Activated T-cell treated with anti-CD3 and anti-CD28 coated beads, Interleukin-2, amount 50 U/mL, for 4 hours (primary cell): ENCODE measurements at regions not wholly inside any gene's neighbourhood (a gene's known extent, or its start where the extent isn't known, plus 50 kb on each side); places are given as distances from the start of the nearest gene placed in this dataset.

ENCODE experiments used
- ATAC-seq, 2 donors: fragments of 200-7000 bp; cut with Tn5 transposase; one replicate each; pipeline ENCODE4 v1.10.0; 2021
- DNase-seq: peaks from one replicate; pipeline ENCODE4 v3.0.0-alpha.2; 2020
- H3K27me3 Mint-ChIP-seq: one replicate; pipeline ENCODE4 v1.8.0; 2021; ENCODE audit warnings: low read depth, mixed read lengths
- H3K36me3 Mint-ChIP-seq: one replicate; pipeline ENCODE4 v1.8.0; 2022; ENCODE audit warnings: mixed read lengths; ENCODE audit not compliant: insufficient read depth
- H3K4me1 Mint-ChIP-seq: one replicate; pipeline ENCODE4 v1.8.0; 2021; ENCODE audit warnings: low read depth, mixed read lengths
- H3K4me3 Mint-ChIP-seq: one replicate; pipeline ENCODE4 v1.8.0; 2021; ENCODE audit warnings: mild to moderate bottlenecking, moderate library complexity, mixed read lengths
- H3K9me3 Mint-ChIP-seq: one replicate; pipeline ENCODE4 v1.8.0; 2021; ENCODE audit warnings: mixed read lengths

- Mint-ChIP-seq H3K27me3 (peaks cover 3% of the 10 kb centered on the region), H3K36me3 (no peaks in the 10 kb centered on the region), H3K4me3 (no peak overlapping the region), H3K9me3 (peaks cover 6% of the 10 kb centered on the region), H3K4me1 (no peaks in the 10 kb centered on the region)
- DNase-seq (peak; percentile 5), ATAC-seq (peak; percentile 48 to 67)
Observed at GRCh38 chr16:55257966-55258613, 65.9 kb upstream of the IRX6 start.

- H3K36me3 Mint-ChIP-seq, result no peaks in the 10 kb centered on the region
Observed at GRCh38 chr16:55261301-55261700, 62.7 kb upstream of the IRX6 start.

GRCh38 chr16:55263271-55264250 is 60.4 kb upstream of the IRX6 start:
- Mint-ChIP-seq H3K4me1 (no peaks in the 10 kb centered on the region), H3K9me3 (no peaks in the 10 kb centered on the region), H3K4me3 (no peak overlapping the region), H3K36me3 (no peaks in the 10 kb centered on the region), H3K27me3 (no peaks in the 10 kb centered on the region)
- DNase-seq, result no peak
- no peak for ATAC-seq

More at GRCh38 chr16:55261301-55261700, 62.7 kb upstream of the IRX6 start:
- Mint-ChIP-seq H3K27me3 (peaks cover 2% of the 10 kb centered on the region), H3K4me3 (no peak overlapping the region), H3K9me3 (no peaks in the 10 kb centered on the region), H3K4me1 (no peaks in the 10 kb centered on the region)
- DNase-seq, result no peak
- ATAC-seq, result no peak

- H3K27me3 Mint-ChIP-seq, result peaks cover 2% of the 10 kb centered on the region
- H3K4me3 Mint-ChIP-seq, result no peak overlapping the region
- H3K36me3 Mint-ChIP-seq, result no peaks in the 10 kb centered on the region
- DNase-seq, result no peak
- ATAC-seq, result no peak
- H3K4me1 Mint-ChIP-seq, result no peaks in the 10 kb centered on the region
- H3K9me3 Mint-ChIP-seq, result no peaks in the 10 kb centered on the region
Observed at GRCh38 chr16:55264949-55265348, 59.1 kb upstream of the IRX6 start.

GRCh38 chr16:55265926-55266325 is 58.1 kb upstream of the IRX6 start:
- no peak overlapping the region for H3K4me3 Mint-ChIP-seq
- DNase-seq, result no peak
- no peak for ATAC-seq
- H3K36me3 Mint-ChIP-seq, result no peaks in the 10 kb centered on the region
- H3K9me3 Mint-ChIP-seq, result no peaks in the 10 kb centered on the region
- H3K4me1 Mint-ChIP-seq, result no peaks in the 10 kb centered on the region
- peaks cover 2% of the 10 kb centered on the region for H3K27me3 Mint-ChIP-seq

GRCh38 chr16:55271945-55272513 is 52.0 kb upstream of the IRX6 start:
- Mint-ChIP-seq H3K9me3 (no peaks in the 10 kb centered on the region), H3K27me3 (peaks cover 4% of the 10 kb centered on the region), H3K4me3 (no peak overlapping the region)

GRCh38 chr16:55272744-55273143 is 51.3 kb upstream of the IRX6 start:
- Mint-ChIP-seq H3K4me3 (no peak overlapping the region), H3K4me1 (no peaks in the 10 kb centered on the region), H3K36me3 (no peaks in the 10 kb centered on the region), H3K9me3 (no peaks in the 10 kb centered on the region), H3K27me3 (peaks cover 4% of the 10 kb centered on the region)
- ATAC-seq (no peak), DNase-seq (no peak)

More at GRCh38 chr16:55271945-55272513, 52.0 kb upstream of the IRX6 start:
- DNase-seq (no peak), ATAC-seq (no peak)
- Mint-ChIP-seq H3K36me3 (no peaks in the 10 kb centered on the region), H3K4me1 (no peaks in the 10 kb centered on the region)

GRCh38 chr16:55273356-55273755 is 50.6 kb upstream of the IRX6 start:
- Mint-ChIP-seq H3K27me3 (peaks cover 4% of the 10 kb centered on the region), H3K36me3 (no peaks in the 10 kb centered on the region), H3K4me1 (no peaks in the 10 kb centered on the region), H3K9me3 (no peaks in the 10 kb centered on the region), H3K4me3 (no peak overlapping the region)
- DNase-seq, result no peak
- ATAC-seq, result no peak

- Mint-ChIP-seq H3K4me3 (no peak overlapping the region), H3K9me3 (no peaks in the 10 kb centered on the region), H3K4me1 (no peaks in the 10 kb centered on the region), H3K36me3 (no peaks in the 10 kb centered on the region), H3K27me3 (peaks cover 4% of the 10 kb centered on the region)
- ATAC-seq, result no peak
- DNase-seq, result no peak
Observed at GRCh38 chr16:55273959-55274358, 50.0 kb upstream of the IRX6 start.
